ENCODE measurements at regions not wholly inside any gene's neighbourhood (a gene's known extent, or its start where the extent isn't known, plus 50 kb on each side); places are given as distances from the start of the nearest gene placed in this dataset.

- no peak for DNase-seq
- Mint-ChIP-seq H3K27ac (ENCODE audit: unreplicated experiment) (no peak overlapping the region), H3K9me3 (ENCODE audit: unreplicated experiment) (no peaks in the 10 kb centered on the region), H3K4me1 (ENCODE audit: low read depth, unreplicated experiment) (peaks cover 2% of the 10 kb centered on the region), H3K36me3 (ENCODE audit: unreplicated experiment) (no peaks in the 10 kb centered on the region), H3K4me3 (ENCODE audit: unreplicated experiment) (no peak overlapping the region), H3K27me3 (ENCODE audit: unreplicated experiment) (no peaks in the 10 kb centered on the region)
- no peak for TF ChIP-seq CTCF (IDR thresholded peaks at IDR 0.05; ENCODE audit: partially characterized antibody, unreplicated experiment)
Observed at GRCh38 chr13:105262579-105262978, 1272.9 kb downstream of the EFNB2 start.

GRCh38 chr13:105259426-105259825 is 1276.0 kb downstream of the EFNB2 start:
- Mint-ChIP-seq H3K27me3 (ENCODE audit: unreplicated experiment) (no peaks in the 10 kb centered on the region), H3K9me3 (ENCODE audit: unreplicated experiment) (no peaks in the 10 kb centered on the region), H3K4me1 (ENCODE audit: low read depth, unreplicated experiment) (no peaks in the 10 kb centered on the region), H3K27ac (ENCODE audit: unreplicated experiment) (no peak overlapping the region), H3K4me3 (ENCODE audit: unreplicated experiment) (no peak overlapping the region), H3K36me3 (ENCODE audit: unreplicated experiment) (no peaks in the 10 kb centered on the region)
- no peak for TF ChIP-seq CTCF (IDR thresholded peaks at IDR 0.05; ENCODE audit: partially characterized antibody, unreplicated experiment)
- DNase-seq: no peak

- no peak overlapping the region for H3K27ac Mint-ChIP-seq (ENCODE audit: unreplicated experiment)
- H3K27me3 Mint-ChIP-seq (ENCODE audit: unreplicated experiment): no peaks in the 10 kb centered on the region
Observed at GRCh38 chr13:105255472-105255871, 1280.0 kb downstream of the EFNB2 start.

GRCh38 chr13:105251293-105251692 is 1284.2 kb downstream of the EFNB2 start:
- no peaks in the 10 kb centered on the region for H3K4me1 Mint-ChIP-seq (ENCODE audit: low read depth, unreplicated experiment)

More at GRCh38 chr13:105255472-105255871, 1280.0 kb downstream of the EFNB2 start:
- H3K4me1 Mint-ChIP-seq (ENCODE audit: low read depth, unreplicated experiment): no peaks in the 10 kb centered on the region
- TF ChIP-seq CTCF (IDR thresholded peaks at IDR 0.05; ENCODE audit: partially characterized antibody, unreplicated experiment): no peak
- no peak for DNase-seq
- no peaks in the 10 kb centered on the region for H3K36me3 Mint-ChIP-seq (ENCODE audit: unreplicated experiment)
- no peak overlapping the region for H3K4me3 Mint-ChIP-seq (ENCODE audit: unreplicated experiment)
- peaks cover 1% of the 10 kb centered on the region for H3K9me3 Mint-ChIP-seq (ENCODE audit: unreplicated experiment)

GRCh38 chr13:105247830-105248229 is 1287.6 kb downstream of the EFNB2 start:
- Mint-ChIP-seq H3K4me1 (ENCODE audit: low read depth, unreplicated experiment) (no peaks in the 10 kb centered on the region), H3K27me3 (ENCODE audit: unreplicated experiment) (no peaks in the 10 kb centered on the region), H3K27ac (ENCODE audit: unreplicated experiment) (no peak overlapping the region), H3K4me3 (ENCODE audit: unreplicated experiment) (no peak overlapping the region), H3K36me3 (ENCODE audit: unreplicated experiment) (no peaks in the 10 kb centered on the region), H3K9me3 (ENCODE audit: unreplicated experiment) (peaks cover 4% of the 10 kb centered on the region)
- TF ChIP-seq CTCF (IDR thresholded peaks at IDR 0.05; ENCODE audit: partially characterized antibody, unreplicated experiment): no peak
- no peak for DNase-seq

More at GRCh38 chr13:105251293-105251692, 1284.2 kb downstream of the EFNB2 start:
- Mint-ChIP-seq H3K36me3 (ENCODE audit: unreplicated experiment) (no peaks in the 10 kb centered on the region), H3K27ac (ENCODE audit: unreplicated experiment) (no peak overlapping the region), H3K27me3 (ENCODE audit: unreplicated experiment) (no peaks in the 10 kb centered on the region), H3K9me3 (ENCODE audit: unreplicated experiment) (peaks cover 4% of the 10 kb centered on the region), H3K4me3 (ENCODE audit: unreplicated experiment) (no peak overlapping the region)
- DNase-seq: no peak
- TF ChIP-seq CTCF (IDR thresholded peaks at IDR 0.05; ENCODE audit: partially characterized antibody, unreplicated experiment): no peak
